IMR-90 (cell line): ENCODE measurements at regions not wholly inside any gene's neighbourhood (a gene's known extent, or its start where the extent isn't known, plus 50 kb on each side); places are given as distances from the start of the nearest gene placed in this dataset.

Source experiments
- CTCF ChIP-seq: conservative IDR thresholded peaks from 2 replicates; pipeline ENCODE4 v1.5.1; 2012; ENCODE audit warnings: mild to moderate bottlenecking, low read depth, low read length, improper control_type of control experiment
- ELK1 ChIP-seq: fragments of 150-350 bp; IDR thresholded peaks from 2 replicates; pipeline ENCODE4 v1.6.1; 2016; ENCODE audit warnings: low read depth, mild to moderate bottlenecking, low read length, moderate library complexity, borderline replicate concordance
- MAFK ChIP-seq: IDR thresholded peaks from 2 replicates; pipeline ENCODE4 v1.6.1; 2012; ENCODE audit warnings: low read depth, low read length, improper control_type of control experiment
- POLR2A ChIP-seq: IDR thresholded peaks from 2 replicates; pipeline ENCODE4 v1.6.1; 2012; ENCODE audit warnings: mild to moderate bottlenecking, low read depth, low read length
- RFX5 ChIP-seq: IDR thresholded peaks from 2 replicates; pipeline ENCODE4 v1.8.0; 2012; ENCODE audit warnings: low read depth, mild to moderate bottlenecking, low read length, moderate library complexity
- SMC3 ChIP-seq: fragments of 150-350 bp; IDR thresholded peaks from 2 replicates; pipeline ENCODE4 v1.6.1; 2016; ENCODE audit warnings: low read depth, mild to moderate bottlenecking, antibody characterized with exemption, low read length, moderate library complexity

GRCh38 chr3:139759470-139759869, 81.7 kb upstream of the NMNAT3 start:
- no peak for TF ChIP-seq CTCF
- no peak for TF ChIP-seq POLR2A
- no peak for TF ChIP-seq MAFK
- no peak for TF ChIP-seq SMC3
- TF ChIP-seq RFX5: no peak
- no peak for TF ChIP-seq ELK1
